Vagina (tissue), 2 donors: ENCODE measurements at regions not wholly inside any gene's neighbourhood (a gene's known extent, or its start where the extent isn't known, plus 50 kb on each side); places are given as distances from the start of the nearest gene placed in this dataset.

Source experiments
- CTCF ChIP-seq, 3 experiments: fragments of 450-650 bp in 2 of 3; fragments of 200-600 bp in 1 of 3; sonication (generic) in 1 of 3; IDR thresholded peaks; one replicate each; pipeline ENCODE4 v1.5.1; 2017 to 2019; ENCODE audit warnings: antibody characterized with exemption in 3 of 3, mild to moderate bottlenecking in 2 of 3, moderate library complexity in 2 of 3
- POLR2A ChIP-seq, 2 donors: fragments of 450-650 bp; IDR thresholded peaks; one replicate each; pipeline ENCODE4 v1.6.1; 2017; ENCODE audit warnings: antibody characterized with exemption in 2 of 2, mild to moderate bottlenecking in 2 of 2, moderate library complexity in 2 of 2

GRCh38 chr4:19375931-19376330 is 875.8 kb upstream of the SLIT2 start:
- no peak for TF ChIP-seq POLR2A (IDR thresholded peaks at IDR 0.05)
- no peak for TF ChIP-seq CTCF (IDR thresholded peaks at IDR 0.05)
